ENCODE measurements at regions not wholly inside any gene's neighbourhood (a gene's known extent, or its start where the extent isn't known, plus 50 kb on each side); places are given as distances from the start of the nearest gene placed in this dataset.

DNA sequence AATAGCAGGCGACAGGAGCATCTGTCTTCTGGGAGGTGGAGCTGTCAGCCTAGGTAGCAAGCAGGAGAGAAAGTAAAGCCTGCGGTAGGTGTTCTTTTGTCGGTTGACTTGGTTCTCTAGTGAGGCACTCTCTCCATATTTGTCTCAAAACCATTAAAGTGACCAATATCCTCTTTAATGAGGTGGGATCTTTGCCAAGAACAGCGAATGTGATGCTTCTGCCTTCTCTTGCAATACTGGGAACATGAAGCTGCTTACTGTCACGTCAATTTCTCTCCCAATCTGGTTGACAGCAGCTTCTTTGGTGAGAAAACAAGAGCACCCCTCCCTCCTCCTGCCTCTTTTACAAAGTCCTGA is 176.7 kb downstream of the ABCC12 start:
- no peak for DNase-seq (ENCODE audit: low read depth in 1 of 2, low spot score in 1 of 2)
- no peak overlapping the region for H3K4me3 ChIP-seq (replicated peaks; ENCODE audit: insufficient read depth, low read length)
- H3K27ac ChIP-seq (replicated peaks) = no peak overlapping the region
- TF ChIP-seq, protein P1, sequence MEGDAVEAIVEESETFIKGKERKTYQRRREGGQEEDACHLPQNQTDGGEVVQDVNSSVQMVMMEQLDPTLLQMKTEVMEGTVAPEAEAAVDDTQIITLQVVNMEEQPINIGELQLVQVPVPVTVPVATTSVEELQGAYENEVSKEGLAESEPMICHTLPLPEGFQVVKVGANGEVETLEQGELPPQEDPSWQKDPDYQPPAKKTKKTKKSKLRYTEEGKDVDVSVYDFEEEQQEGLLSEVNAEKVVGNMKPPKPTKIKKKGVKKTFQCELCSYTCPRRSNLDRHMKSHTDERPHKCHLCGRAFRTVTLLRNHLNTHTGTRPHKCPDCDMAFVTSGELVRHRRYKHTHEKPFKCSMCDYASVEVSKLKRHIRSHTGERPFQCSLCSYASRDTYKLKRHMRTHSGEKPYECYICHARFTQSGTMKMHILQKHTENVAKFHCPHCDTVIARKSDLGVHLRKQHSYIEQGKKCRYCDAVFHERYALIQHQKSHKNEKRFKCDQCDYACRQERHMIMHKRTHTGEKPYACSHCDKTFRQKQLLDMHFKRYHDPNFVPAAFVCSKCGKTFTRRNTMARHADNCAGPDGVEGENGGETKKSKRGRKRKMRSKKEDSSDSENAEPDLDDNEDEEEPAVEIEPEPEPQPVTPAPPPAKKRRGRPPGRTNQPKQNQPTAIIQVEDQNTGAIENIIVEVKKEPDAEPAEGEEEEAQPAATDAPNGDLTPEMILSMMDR (IDR thresholded peaks at IDR 0.05; ENCODE audit: insufficient read depth, low read length) = no peak
- TF ChIP-seq, protein P2, sequence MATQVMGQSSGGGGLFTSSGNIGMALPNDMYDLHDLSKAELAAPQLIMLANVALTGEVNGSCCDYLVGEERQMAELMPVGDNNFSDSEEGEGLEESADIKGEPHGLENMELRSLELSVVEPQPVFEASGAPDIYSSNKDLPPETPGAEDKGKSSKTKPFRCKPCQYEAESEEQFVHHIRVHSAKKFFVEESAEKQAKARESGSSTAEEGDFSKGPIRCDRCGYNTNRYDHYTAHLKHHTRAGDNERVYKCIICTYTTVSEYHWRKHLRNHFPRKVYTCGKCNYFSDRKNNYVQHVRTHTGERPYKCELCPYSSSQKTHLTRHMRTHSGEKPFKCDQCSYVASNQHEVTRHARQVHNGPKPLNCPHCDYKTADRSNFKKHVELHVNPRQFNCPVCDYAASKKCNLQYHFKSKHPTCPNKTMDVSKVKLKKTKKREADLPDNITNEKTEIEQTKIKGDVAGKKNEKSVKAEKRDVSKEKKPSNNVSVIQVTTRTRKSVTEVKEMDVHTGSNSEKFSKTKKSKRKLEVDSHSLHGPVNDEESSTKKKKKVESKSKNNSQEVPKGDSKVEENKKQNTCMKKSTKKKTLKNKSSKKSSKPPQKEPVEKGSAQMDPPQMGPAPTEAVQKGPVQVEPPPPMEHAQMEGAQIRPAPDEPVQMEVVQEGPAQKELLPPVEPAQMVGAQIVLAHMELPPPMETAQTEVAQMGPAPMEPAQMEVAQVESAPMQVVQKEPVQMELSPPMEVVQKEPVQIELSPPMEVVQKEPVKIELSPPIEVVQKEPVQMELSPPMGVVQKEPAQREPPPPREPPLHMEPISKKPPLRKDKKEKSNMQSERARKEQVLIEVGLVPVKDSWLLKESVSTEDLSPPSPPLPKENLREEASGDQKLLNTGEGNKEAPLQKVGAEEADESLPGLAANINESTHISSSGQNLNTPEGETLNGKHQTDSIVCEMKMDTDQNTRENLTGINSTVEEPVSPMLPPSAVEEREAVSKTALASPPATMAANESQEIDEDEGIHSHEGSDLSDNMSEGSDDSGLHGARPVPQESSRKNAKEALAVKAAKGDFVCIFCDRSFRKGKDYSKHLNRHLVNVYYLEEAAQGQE (IDR thresholded peaks at IDR 0.05; ENCODE audit: insufficient replicate concordance, low read depth) = no peak
- TF ChIP-seq POLR2AphosphoS5 (IDR thresholded peaks at IDR 0.05; ENCODE audit: low read depth) (no peak), GABPA (IDR thresholded peaks at IDR 0.05; ENCODE audit: low read depth) (no peak), SPI1 (IDR thresholded peaks at IDR 0.05; ENCODE audit: borderline replicate concordance, low read depth) (no peak)
- no peaks in the 10 kb centered on the region for H3K27me3 ChIP-seq (ENCODE audit: insufficient read depth, poor library complexity, severe bottlenecking)

DNA sequence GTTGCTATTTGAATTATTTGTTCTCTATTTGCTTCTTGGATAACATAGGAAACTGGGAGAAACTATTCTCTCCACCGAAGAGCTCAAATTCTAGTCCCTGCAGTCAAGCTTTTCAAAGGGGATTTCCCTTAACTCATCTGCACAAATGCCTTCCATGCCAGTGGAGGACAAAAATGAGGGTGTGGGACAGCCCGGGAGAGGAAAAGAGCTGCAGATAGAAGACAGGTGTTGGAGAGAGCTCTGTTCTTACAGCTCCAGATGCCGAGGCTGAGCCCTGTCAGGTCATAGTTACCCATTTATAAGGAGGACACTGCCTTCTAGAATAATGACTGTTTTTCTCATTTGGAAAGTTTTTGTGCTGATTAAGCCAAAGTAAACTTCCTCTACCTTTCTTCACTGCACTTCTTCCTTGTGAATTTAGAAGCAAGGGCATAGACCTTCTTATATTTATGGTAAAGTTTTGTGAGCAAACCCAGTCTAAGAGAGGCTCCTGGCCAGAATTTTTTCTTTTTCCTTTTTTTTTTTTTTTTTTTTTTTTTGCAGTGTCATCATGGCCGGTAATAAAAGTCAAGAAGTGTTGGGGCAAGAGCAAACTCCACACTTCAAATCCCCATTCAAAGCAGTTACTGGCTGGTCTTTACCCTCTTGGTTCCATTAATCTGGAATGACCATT is 177.2 kb downstream of the ABCC12 start:
- no peaks in the 10 kb centered on the region for H3K27me3 ChIP-seq (ENCODE audit: insufficient read depth, poor library complexity, severe bottlenecking)
- no peak overlapping the region for H3K4me3 ChIP-seq (replicated peaks; ENCODE audit: insufficient read depth, low read length)
- no peak overlapping the region for H3K27ac ChIP-seq (replicated peaks)
- TF ChIP-seq POLR2AphosphoS5 (IDR thresholded peaks at IDR 0.05; ENCODE audit: low read depth) (no peak), GABPA (IDR thresholded peaks at IDR 0.05; ENCODE audit: low read depth) (no peak), SPI1 (IDR thresholded peaks at IDR 0.05; ENCODE audit: borderline replicate concordance, low read depth) (no peak)
- TF ChIP-seq, protein P2 (IDR thresholded peaks at IDR 0.05; ENCODE audit: insufficient replicate concordance, low read depth) = no peak
- TF ChIP-seq, protein P1 (IDR thresholded peaks at IDR 0.05; ENCODE audit: insufficient read depth, low read length) = no peak
- no peak for DNase-seq (ENCODE audit: low read depth in 1 of 2, low spot score in 1 of 2)

- H3K27ac ChIP-seq (replicated peaks) = no peak overlapping the region
- no peak overlapping the region for H3K4me3 ChIP-seq (replicated peaks; ENCODE audit: insufficient read depth, low read length)
- H3K27me3 ChIP-seq (ENCODE audit: insufficient read depth, poor library complexity, severe bottlenecking) = no peaks in the 10 kb centered on the region
- TF ChIP-seq, protein P2 (IDR thresholded peaks at IDR 0.05; ENCODE audit: insufficient replicate concordance, low read depth) = no peak
- TF ChIP-seq GABPA (IDR thresholded peaks at IDR 0.05; ENCODE audit: low read depth) (no peak), POLR2AphosphoS5 (IDR thresholded peaks at IDR 0.05; ENCODE audit: low read depth) (no peak), SPI1 (IDR thresholded peaks at IDR 0.05; ENCODE audit: borderline replicate concordance, low read depth) (no peak)
- TF ChIP-seq, protein P1 (IDR thresholded peaks at IDR 0.05; ENCODE audit: insufficient read depth, low read length) = no peak
- DNase-seq (ENCODE audit: low read depth in 1 of 2, low spot score in 1 of 2) = no peak
Observed at GRCh38 chr16:47977802-47978201, 178.0 kb downstream of the ABCC12 start.
